ENCODE measurements at regions not wholly inside any gene's neighbourhood (a gene's known extent, or its start where the extent isn't known, plus 50 kb on each side); places are given as distances from the start of the nearest gene placed in this dataset.

- Histone ChIP-seq H3F3A (ENCODE audit: low read length, unreplicated experiment) (no peaks in the 10 kb centered on the region), H3K4me1 (ENCODE audit: insufficient read depth, low read length) (peaks cover 7% of the 10 kb centered on the region; the same call in 1 of the 2 replicates), H3K79me2 (ENCODE audit: low read length) (no peaks in the 10 kb centered on the region), H3K4me3 (ENCODE audit: low read length) (no peak overlapping the region), H3K9me2 (replicated peaks; ENCODE audit: low read length) (no peaks in the 10 kb centered on the region), H3K4me2 (ENCODE audit: low read length) (no peak overlapping the region), H4K20me1 (ENCODE audit: low read length) (no peaks in the 10 kb centered on the region), H3K9me3 (ENCODE audit: low read length) (no peaks in the 10 kb centered on the region), H3K9ac (ENCODE audit: low read length) (no peak overlapping the region), H2AFZ (ENCODE audit: low read length) (no peak overlapping the region), H3K27me3 (ENCODE audit: low read length) (no peaks in the 10 kb centered on the region), H3K27ac (ENCODE audit: low read length) (no peak overlapping the region), H3K36me3 (ENCODE audit: low read depth, low read length) (no peaks in the 10 kb centered on the region)
- no TSS peak for BruUV-seq (replicated peaks)
- DNase-seq, result peak; percentile 41
- CTCF ChIA-PET, result no interaction called here
- intact Hi-C loops (cut with micrococcal nuclease), result no loop called here
- POLR2A ChIA-PET (ENCODE audit: unreplicated experiment), result no interaction called here
- ATAC-seq, result no peak
- TF ChIP-seq EZH2phosphoT487 (IDR thresholded peaks at IDR 0.05; ENCODE audit: borderline replicate concordance, low read length) (no peak), CTCF (conservative IDR thresholded peaks at IDR 0.05; ENCODE audit: low read depth, low read length) (no peak), EZH2 (IDR thresholded peaks at IDR 0.05; ENCODE audit: low read length, unreplicated experiment) (no peak)
Measured at GRCh38 chr15:85276508-85276907, 103.9 kb upstream of the AKAP13 start.

GRCh38 chr15:85276921-85277320, 103.5 kb upstream of the AKAP13 start:
- TF ChIP-seq EZH2 (IDR thresholded peaks at IDR 0.05; ENCODE audit: low read length, unreplicated experiment) (no peak), EZH2phosphoT487 (IDR thresholded peaks at IDR 0.05; ENCODE audit: borderline replicate concordance, low read length) (no peak), CTCF (conservative IDR thresholded peaks at IDR 0.05; ENCODE audit: low read depth, low read length) (no peak)
- Histone ChIP-seq H3K4me1 (ENCODE audit: insufficient read depth, low read length) (peaks cover 7% of the 10 kb centered on the region; the same call in 1 of the 2 replicates), H3K79me2 (ENCODE audit: low read length) (no peaks in the 10 kb centered on the region), H3K4me2 (ENCODE audit: low read length) (no peak overlapping the region), H3K9me2 (replicated peaks; ENCODE audit: low read length) (no peaks in the 10 kb centered on the region), H3K36me3 (ENCODE audit: low read depth, low read length) (no peaks in the 10 kb centered on the region), H3K9me3 (ENCODE audit: low read length) (no peaks in the 10 kb centered on the region), H3F3A (ENCODE audit: low read length, unreplicated experiment) (no peaks in the 10 kb centered on the region), H3K4me3 (ENCODE audit: low read length) (no peak overlapping the region), H3K27me3 (ENCODE audit: low read length) (no peaks in the 10 kb centered on the region), H2AFZ (ENCODE audit: low read length) (no peak overlapping the region), H3K27ac (ENCODE audit: low read length) (no peak overlapping the region), H4K20me1 (ENCODE audit: low read length) (no peaks in the 10 kb centered on the region), H3K9ac (ENCODE audit: low read length) (no peak overlapping the region)
- no TSS peak for BruUV-seq (replicated peaks)
- ATAC-seq, result no peak
- DNase-seq, result peak; percentile 38
- intact Hi-C loops (cut with micrococcal nuclease), result no loop called here
- CTCF ChIA-PET, result no interaction called here
- POLR2A ChIA-PET (ENCODE audit: unreplicated experiment), result no interaction called here

GRCh38 chr15:85277847-85278370, 102.5 kb upstream of the AKAP13 start:
- no peaks in the 10 kb centered on the region for H3K27me3 ChIP-seq (ENCODE audit: low read length)
- ATAC-seq (no peak), DNase-seq (no peak)
- no peaks in the 10 kb centered on the region for H3K79me2 ChIP-seq (ENCODE audit: low read length)
- H3K9ac ChIP-seq (ENCODE audit: low read length), result no peak overlapping the region
- no peak overlapping the region for H3K4me2 ChIP-seq (ENCODE audit: low read length)
- CTCF ChIA-PET, result no interaction called here
- POLR2A ChIA-PET (ENCODE audit: unreplicated experiment), result no interaction called here
- intact Hi-C loops (cut with micrococcal nuclease), result no loop called here
- no peaks in the 10 kb centered on the region for H3K9me2 ChIP-seq (replicated peaks; ENCODE audit: low read length)
- no TSS peak for BruUV-seq (replicated peaks)
- no peak overlapping the region for H3K27ac ChIP-seq (ENCODE audit: low read length)
- no peaks in the 10 kb centered on the region for H3F3A ChIP-seq (ENCODE audit: low read length, unreplicated experiment)
- H2AFZ ChIP-seq (ENCODE audit: low read length), result no peak overlapping the region
- H3K4me3 ChIP-seq (ENCODE audit: low read length), result no peak overlapping the region
- H4K20me1 ChIP-seq (ENCODE audit: low read length), result no peaks in the 10 kb centered on the region
- TF ChIP-seq EZH2 (IDR thresholded peaks at IDR 0.05; ENCODE audit: low read length, unreplicated experiment) (no peak), EZH2phosphoT487 (IDR thresholded peaks at IDR 0.05; ENCODE audit: borderline replicate concordance, low read length) (no peak), CTCF (conservative IDR thresholded peaks at IDR 0.05; ENCODE audit: low read depth, low read length) (no peak)
- peaks cover 7% of the 10 kb centered on the region; the same call in 1 of the 2 replicates for H3K4me1 ChIP-seq (ENCODE audit: insufficient read depth, low read length)
- no peaks in the 10 kb centered on the region for H3K9me3 ChIP-seq (ENCODE audit: low read length)
- H3K36me3 ChIP-seq (ENCODE audit: low read depth, low read length), result no peaks in the 10 kb centered on the region

Measured in PC-3 (cell line).